Left kidney (tissue), 1 donor: ENCODE measurements at regions not wholly inside any gene's neighbourhood (a gene's known extent, or its start where the extent isn't known, plus 50 kb on each side); places are given as distances from the start of the nearest gene placed in this dataset.

Experiments used
- DNase-seq: peaks from one replicate; pipeline ENCODE4 v3.0.0-alpha.2; 2013

DNA sequence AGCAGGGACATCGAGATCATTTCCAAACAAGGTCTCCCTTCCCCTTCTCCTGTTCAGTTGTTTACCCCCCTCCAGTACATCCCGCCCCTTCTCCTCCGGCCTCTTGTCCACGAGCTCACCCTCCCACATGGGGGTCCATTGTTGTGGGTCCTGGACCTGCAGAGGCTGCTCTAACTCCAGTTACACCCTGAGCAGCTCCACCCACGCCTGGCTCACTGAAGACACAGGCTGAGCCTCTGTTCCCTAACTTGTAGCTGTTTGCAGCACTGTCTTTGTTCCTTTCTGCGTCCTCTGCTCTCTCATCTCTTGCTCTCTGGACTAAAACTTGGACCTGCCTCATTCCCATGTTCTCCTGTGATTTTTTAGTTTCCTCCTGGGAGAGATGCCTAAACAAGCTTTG is 377.5 kb downstream of the MED10 start:
- no peak for DNase-seq

GRCh38 chr5:5995819-5996218 is 382.5 kb downstream of the MED10 start:
- no peak for DNase-seq

- no peak for DNase-seq
These were observed 391.7 kb downstream of the MED10 start for GRCh38 chr5:5986492-5987178.

- DNase-seq: no peak
These were observed 393.0 kb downstream of the MED10 start for GRCh38 chr5:5985332-5985731.

GRCh38 chr5:5983261-5983980 is 394.9 kb downstream of the MED10 start:
- DNase-seq: no peak

- DNase-seq: no peak
These were observed 396.8 kb downstream of the MED10 start for GRCh38 chr5:5981562-5981961.

DNA sequence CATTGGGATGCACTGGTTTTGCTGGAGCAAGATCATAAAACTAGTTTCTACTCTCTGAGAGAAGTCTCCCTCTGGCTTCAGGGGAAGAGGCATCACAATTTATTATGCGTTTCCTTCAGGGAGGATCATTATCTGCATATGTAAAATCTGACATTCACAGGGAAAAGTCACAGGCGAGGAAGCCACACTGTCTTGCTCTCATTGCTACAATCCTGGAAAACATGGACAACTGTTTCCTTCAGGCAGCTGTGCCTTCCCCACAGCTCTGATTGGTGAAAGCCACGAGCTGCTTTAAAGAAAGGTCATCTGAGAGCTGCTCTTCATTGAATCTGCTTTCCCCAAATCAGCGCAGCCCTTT is 397.8 kb downstream of the MED10 start:
- DNase-seq: no peak

DNA sequence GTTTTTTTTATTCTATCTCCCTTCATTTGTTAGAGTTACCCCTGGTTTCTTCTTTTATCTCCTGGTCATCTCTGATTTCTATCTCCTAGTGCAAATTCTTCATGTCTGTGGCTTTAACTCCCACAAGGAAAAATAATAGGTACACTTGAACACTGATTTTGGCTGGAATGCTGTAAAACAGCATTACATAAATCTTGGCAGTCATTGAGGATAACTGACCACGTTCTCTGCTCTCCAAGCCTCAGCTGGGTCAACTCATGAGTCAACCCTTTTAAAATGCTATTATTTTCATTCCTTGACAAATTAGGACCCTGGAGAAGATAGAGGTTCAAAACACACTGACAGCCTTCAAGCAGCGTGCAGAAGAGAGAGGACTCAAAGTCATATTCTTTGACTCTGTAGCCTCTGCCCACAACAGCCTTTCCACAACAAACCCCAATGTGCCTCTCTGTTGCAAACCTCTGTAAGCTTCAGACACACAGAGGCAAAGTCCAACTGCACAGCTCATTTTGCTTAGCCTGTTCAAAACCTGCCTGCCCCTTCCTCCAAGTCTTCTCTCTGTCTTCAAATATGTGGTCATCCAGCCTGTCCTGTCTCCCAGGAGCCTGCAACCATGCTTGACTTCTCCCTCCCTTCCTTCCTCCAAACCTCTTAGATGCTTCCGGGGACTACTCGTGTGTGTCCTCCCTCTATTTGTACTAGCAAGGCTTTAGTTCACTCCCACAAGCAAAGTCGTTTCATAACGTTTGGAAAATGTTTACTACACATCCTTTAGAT is 398.4 kb downstream of the MED10 start:
- peak; percentile 29 for DNase-seq

DNA sequence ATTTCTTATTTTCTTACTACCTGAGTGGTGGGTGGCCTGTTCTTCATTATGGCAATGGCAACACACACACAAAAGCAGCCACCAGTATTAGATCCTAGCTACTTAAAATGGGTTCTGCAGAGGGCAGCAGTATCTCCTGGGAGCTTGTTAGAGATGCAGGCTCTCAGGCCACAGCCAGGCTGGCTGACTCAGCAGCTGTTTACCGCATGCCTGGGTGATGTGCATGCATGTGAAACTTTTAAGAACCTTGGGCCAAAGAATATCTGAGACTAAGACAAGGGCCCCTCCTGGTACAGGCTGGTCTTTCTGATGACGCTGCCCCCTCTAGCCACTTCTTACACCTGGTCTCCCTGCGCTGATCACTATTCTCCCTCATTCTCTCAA is 399.0 kb downstream of the MED10 start:
- DNase-seq: no peak

DNA sequence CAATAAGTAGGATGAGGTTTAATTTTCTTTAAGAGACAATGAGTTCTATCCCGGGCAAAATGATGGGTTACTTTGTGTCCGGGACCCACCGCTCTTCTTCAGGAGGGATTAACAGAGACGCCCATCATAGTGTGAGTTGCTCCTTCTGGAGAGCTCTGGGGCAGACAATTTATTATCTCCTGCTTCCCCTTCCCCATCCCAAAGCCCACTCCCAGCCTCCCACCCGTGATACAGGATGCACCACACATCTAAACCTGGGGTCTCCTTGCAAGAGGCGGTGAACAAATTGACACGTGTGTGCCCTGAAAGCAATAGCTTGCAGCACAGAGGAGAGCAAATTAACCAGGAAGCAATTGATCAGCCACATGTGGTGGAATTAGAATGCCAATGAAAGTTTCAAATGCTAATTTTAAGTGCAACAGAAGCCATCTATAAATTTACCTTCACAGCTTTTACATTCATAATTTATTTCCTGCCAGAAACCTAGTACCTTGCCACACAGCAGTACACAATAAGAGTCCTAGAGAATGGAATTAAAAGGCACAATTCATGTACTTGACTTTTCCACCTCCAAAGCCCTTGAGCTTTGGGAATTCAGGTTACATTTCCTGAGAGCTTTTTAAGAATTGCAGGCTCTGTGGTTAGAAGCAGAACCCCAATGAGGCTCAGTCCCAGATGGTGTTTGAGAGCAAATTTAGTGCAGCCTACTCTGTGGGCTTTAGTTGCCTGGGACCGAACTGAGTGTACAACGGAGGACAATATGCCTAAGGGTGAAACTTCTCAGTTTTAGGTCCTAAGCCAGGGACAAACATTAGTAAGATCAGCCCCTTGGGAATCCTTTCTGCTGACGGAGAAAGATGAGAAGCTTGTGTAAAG is 399.6 kb downstream of the MED10 start:
- DNase-seq: no peak

DNA sequence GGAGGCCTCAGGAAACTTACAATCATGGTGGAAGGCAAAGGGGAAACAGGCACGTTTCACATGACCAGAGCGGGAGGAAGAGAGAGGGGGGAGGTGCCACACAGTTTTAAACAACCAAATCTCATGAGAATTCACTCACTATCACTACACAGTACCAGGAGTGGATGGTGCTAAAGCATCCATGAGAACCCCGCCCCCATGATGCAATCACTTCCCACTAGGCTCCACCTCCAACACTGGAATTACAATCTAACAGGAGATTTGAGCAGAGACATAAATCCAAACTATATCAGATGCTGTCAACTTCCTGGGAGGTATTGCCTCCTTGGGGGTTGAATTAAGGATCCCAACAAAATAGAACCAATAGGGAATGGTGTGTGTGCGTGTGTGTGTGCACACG is 407.1 kb downstream of the MED10 start:
- DNase-seq: no peak

DNA sequence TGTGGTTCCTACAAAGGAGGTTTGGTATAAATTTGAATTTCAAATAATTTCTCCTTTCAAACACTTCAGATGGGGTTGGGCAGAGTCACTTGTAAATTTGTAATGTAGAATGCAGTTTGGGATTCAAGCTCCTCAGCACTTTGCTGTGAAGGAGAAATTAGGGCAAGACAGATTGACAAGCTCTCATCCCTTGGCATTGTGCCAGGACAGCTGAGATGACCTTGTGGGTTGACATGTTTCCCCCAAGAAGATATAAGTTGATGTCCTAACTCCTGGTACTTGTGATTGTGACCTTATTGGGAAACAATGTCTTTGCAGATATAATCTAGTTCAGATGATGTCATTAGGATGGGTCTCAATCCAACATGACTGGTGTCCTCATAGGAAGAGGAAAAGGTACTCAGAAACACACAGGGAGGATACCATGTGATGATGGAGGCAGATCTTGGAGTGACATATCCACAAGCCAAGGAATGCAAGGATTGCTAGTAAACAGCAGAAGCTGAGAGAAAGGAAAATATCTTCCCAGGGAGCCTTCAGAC is 408.3 kb downstream of the MED10 start:
- DNase-seq: no peak

- DNase-seq: no peak
These were observed 409.4 kb downstream of the MED10 start for GRCh38 chr5:5968981-5969380.

DNA sequence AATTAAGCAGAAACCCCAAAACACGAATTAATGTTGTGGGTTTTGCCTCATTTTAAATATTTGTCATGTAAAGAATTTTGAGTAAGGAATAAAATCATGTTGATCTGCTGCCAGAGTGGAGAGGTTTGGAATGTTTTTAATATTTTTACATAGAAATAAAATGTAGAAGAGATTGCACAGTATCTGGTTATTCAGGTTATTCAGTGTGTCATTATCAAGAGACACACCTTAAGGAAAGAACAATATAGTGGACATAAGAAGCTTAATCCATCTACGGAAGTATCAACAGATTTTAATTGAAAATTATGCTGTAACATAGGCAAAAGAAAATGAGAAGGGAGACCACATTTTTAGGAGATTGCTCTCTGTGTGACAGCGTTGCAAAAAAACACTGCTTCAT is 410.4 kb downstream of the MED10 start:
- DNase-seq: no peak

DNA sequence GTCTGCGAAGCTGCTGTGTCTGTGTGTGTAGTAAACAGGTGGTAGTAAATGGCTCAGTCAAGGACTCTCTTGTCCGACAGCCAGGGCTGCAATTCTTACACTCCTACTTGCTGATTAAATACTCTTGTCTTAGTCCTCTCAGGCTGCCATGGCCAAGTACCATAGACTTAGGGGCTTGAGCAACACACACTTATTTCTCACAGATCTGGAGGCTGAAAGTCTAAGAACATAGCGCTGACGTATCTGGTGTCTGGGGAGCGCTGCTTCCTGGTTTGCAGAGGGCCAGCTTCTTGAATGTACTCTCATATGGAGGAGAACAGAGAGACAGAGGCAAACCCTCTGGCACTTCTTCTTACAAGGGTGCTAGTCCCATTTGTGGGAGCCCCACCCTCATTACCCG is 411.0 kb downstream of the MED10 start:
- DNase-seq: no peak

DNA sequence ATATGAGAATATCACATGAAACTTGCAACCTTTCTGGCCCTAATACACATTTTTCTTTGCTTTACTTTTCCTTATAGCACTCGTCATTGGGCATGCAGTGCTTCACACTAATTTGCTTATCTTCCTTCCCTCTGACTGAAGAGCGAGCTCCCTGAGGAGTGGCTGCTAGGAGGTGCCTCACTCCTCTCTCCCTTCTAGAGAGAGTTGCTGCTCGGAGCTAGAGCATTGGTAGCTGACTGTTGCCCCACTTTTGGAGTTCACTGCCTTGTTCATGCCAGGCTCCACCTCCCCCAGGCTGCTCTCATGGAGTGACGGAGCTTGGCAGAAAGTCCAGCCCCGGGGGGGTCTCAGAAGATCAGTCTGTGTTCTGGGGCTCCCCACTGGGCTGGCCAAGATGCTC is 413.2 kb downstream of the MED10 start:
- DNase-seq: no peak

DNA sequence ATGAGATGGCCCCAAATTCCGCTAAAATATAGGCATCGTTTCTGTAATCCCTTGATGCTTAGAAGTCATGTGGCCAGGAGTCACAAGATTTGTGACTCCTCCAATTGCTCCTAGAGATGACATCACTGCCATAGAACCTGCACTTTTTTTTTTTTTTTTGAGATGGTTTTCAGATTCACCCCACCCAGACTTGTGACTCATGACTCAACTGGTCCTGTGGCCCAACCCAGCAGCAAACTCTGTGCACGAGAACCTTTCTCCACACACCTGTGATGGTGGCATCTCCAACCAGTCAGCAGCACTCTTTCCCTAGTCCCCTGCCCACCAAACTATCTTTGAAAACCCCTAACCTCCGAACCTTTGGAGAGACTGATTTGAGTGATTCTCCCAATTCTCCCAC is 414.0 kb downstream of the MED10 start:
- no peak for DNase-seq

- DNase-seq: no peak
These were observed 420.6 kb downstream of the MED10 start for GRCh38 chr5:5957737-5958136.

DNA sequence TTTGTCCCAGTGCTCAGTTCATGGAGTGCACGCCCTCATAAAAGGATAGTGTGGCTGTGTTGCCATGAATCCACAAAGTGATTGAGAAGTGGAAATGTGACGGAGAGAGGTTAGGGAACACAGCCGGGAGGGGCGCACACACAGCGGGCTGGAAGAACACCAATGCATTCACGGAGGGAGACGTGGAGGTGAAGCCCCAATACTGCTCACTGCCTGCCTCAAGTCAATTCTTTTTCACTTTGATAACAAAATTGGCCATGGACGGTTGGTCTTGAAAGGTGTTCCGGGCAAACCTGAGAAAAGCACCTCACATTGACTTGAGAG is 424.1 kb downstream of the MED10 start:
- no peak for DNase-seq

- DNase-seq: no peak
These were observed 424.6 kb downstream of the MED10 start for GRCh38 chr5:5953584-5954274.

DNA sequence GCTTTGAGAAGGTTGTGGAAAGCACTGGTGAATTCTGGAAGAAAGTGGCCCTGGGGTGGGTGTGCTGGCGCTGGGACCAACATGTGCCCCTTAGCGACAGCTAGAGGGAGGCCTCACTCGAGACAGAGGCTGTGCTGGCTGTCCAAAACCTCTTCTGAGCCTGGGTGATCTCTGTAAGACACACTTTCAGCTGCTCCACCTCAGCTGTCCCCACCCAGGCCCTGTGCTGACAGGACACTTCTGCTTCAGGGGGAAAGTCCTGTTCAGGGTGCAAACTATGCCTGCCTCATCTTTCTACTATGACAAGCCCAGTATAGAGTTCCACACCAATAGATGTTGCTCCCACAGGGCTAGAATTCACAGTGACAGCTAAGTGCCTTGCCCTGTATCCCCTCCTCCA is 426.4 kb downstream of the MED10 start:
- DNase-seq: no peak

GRCh38 chr5:5950658-5951057 is 427.7 kb downstream of the MED10 start:
- DNase-seq: no peak
